OCI-LY7 (cell line): ENCODE measurements at regions not wholly inside any gene's neighbourhood (a gene's known extent, or its start where the extent isn't known, plus 50 kb on each side); places are given as distances from the start of the nearest gene placed in this dataset.

Experiments
- BruUV-seq: library from RNA; stranded (reverse); fragments of 400-500 nt; replicated peaks from 2 replicates; lab custom pipeline; 2021; lab: Mats Ljungman, UMichigan
- CTCF ChIA-PET: fragments of 300-600 bp; sonication (Branson Sonifier 250); formaldehyde crosslinking; loops from one replicate; lab custom pipeline; 2022; ENCODE audit warnings: antibody characterized with exemption; ENCODE audit not compliant: unreplicated experiment; lab: Charles Lee
- POLR2A ChIA-PET: fragments of 300-600 bp; sonication (Branson Sonifier 250); formaldehyde crosslinking; loops from one replicate; lab custom pipeline; 2022; ENCODE audit warnings: antibody characterized with exemption; lab: Charles Lee
- DNase-seq: peaks from one replicate; pipeline ENCODE4 v3.0.0-alpha.2; 2015; ENCODE audit warnings: low spot score
- H2AFZ ChIP-seq: fragments of 200-600 bp; sonication (generic), shearing (Covaris generic); 2 replicates; pipeline ENCODE4 v1.6.1; 2014; ENCODE audit warnings: mild to moderate bottlenecking, antibody characterized with exemption, low read length, moderate library complexity
- H3K27ac ChIP-seq: fragments of 200-600 bp; sonication (generic); 2 replicates; pipeline ENCODE4 v1.5.1; 2014; ENCODE audit warnings: mixed run types, low read depth, mild to moderate bottlenecking, moderate library complexity, low read length, inconsistent platforms; ENCODE audit not compliant: poor library complexity, severe bottlenecking
- H3K36me3 ChIP-seq: fragments of 200-600 bp; sonication (generic); 2 replicates; pipeline ENCODE4 v1.6.1; 2014; ENCODE audit warnings: mild to moderate bottlenecking, antibody characterized with exemption, low read length, moderate library complexity, mixed read lengths; ENCODE audit not compliant: insufficient read depth
- H3K4me1 ChIP-seq: fragments of 200-600 bp; sonication (generic); 2 replicates; pipeline ENCODE4 v1.5.1; 2014; ENCODE audit warnings: mild to moderate bottlenecking, low read length; ENCODE audit not compliant: insufficient read depth, poor library complexity, severe bottlenecking
- H3K4me2 ChIP-seq: fragments of 200-600 bp; sonication (generic); 2 replicates; pipeline ENCODE4 v1.6.1; 2014; ENCODE audit warnings: mild to moderate bottlenecking, low read length
- H3K4me3 ChIP-seq: fragments of 200-600 bp; sonication (generic); 2 replicates; pipeline ENCODE4 v1.5.1; 2014; ENCODE audit warnings: mild to moderate bottlenecking, low read depth, low read length; ENCODE audit not compliant: poor library complexity, severe bottlenecking
- H3K79me2 ChIP-seq: fragments of 200-600 bp; sonication (generic); 2 replicates; pipeline ENCODE4 v1.6.1; 2016; ENCODE audit warnings: low read depth, mild to moderate bottlenecking, low read length, moderate library complexity, mixed read lengths; ENCODE audit not compliant: insufficient read depth
- H3K9me2 ChIP-seq: fragments of 200-600 bp; sonication (generic); 2 replicates; pipeline ENCODE4 v1.6.1; 2016; ENCODE audit warnings: mild to moderate bottlenecking, low read length, mixed read lengths; ENCODE audit not compliant: insufficient read depth
- H3K9me3 ChIP-seq: fragments of 200-600 bp; sonication (generic); 2 replicates; pipeline ENCODE4 v1.6.1; 2014; ENCODE audit warnings: mild to moderate bottlenecking, mixed run types, low read length, mixed read lengths
- H4K20me1 ChIP-seq: fragments of 200-600 bp; sonication (generic); 2 replicates; pipeline ENCODE4 v1.6.1; 2014; ENCODE audit warnings: mild to moderate bottlenecking, antibody characterized with exemption, low read length, moderate library complexity, mixed read lengths; ENCODE audit not compliant: insufficient read depth
- EZH2phosphoT487 ChIP-seq: fragments of 200-600 bp; sonication (generic); IDR thresholded peaks from 2 replicates; pipeline ENCODE4 v1.6.1; 2018; ENCODE audit warnings: low read depth, borderline replicate concordance, mild to moderate bottlenecking, mixed run types, antibody characterized with exemption, low read length, moderate library complexity, mixed read lengths
- intact Hi-C: fragments of 100-400 bp; cut with micrococcal nuclease; formaldehyde crosslinking; loops from one replicate; pipeline ENCODE4 v1.10.0; 2022; ENCODE audit not compliant: unreplicated experiment
- TF ChIP-seq, protein P1 (sequence below): fragments of 200-600 bp; sonication (generic); conservative IDR thresholded peaks from 2 replicates; pipeline ENCODE4 v1.5.1; 2014; ENCODE audit warnings: mild to moderate bottlenecking, antibody characterized with exemption, low read length, moderate library complexity, mixed read lengths

DNA sequence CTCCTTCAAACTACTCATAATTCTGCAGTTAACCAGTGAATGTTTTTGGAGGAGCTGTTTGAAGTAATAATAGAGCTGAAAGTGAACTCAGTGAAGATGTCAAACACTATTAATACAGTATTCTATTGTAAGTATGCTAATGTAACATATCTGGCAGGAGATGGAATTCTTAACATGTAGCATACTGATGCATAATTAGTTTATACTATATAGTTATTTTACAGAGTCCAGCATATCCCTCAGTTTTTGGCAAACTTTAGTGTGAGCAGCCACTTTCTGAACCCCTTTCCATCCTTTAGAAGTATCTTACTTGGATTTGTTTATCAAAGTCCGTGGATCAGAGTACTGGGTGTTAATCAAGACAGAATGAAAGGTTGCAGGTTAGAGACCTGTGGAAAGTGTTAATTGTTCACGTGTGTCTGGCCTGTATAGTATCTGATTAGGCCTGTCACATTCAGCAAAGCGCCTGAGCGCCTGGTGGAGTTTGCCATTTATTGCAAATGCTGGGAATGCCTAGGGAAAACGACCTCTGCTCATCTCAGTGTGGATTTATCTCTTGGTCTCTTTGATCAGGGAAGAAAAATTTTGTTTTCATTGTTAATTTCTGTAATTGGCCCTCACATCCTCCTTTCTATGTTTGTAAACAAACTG lies 251.7 kb upstream of the MAD2L1 start:
- intact Hi-C loops, result no loop called here
- TF ChIP-seq, protein P1, sequence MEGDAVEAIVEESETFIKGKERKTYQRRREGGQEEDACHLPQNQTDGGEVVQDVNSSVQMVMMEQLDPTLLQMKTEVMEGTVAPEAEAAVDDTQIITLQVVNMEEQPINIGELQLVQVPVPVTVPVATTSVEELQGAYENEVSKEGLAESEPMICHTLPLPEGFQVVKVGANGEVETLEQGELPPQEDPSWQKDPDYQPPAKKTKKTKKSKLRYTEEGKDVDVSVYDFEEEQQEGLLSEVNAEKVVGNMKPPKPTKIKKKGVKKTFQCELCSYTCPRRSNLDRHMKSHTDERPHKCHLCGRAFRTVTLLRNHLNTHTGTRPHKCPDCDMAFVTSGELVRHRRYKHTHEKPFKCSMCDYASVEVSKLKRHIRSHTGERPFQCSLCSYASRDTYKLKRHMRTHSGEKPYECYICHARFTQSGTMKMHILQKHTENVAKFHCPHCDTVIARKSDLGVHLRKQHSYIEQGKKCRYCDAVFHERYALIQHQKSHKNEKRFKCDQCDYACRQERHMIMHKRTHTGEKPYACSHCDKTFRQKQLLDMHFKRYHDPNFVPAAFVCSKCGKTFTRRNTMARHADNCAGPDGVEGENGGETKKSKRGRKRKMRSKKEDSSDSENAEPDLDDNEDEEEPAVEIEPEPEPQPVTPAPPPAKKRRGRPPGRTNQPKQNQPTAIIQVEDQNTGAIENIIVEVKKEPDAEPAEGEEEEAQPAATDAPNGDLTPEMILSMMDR, result no peak
- no peak for TF ChIP-seq EZH2phosphoT487

DNA sequence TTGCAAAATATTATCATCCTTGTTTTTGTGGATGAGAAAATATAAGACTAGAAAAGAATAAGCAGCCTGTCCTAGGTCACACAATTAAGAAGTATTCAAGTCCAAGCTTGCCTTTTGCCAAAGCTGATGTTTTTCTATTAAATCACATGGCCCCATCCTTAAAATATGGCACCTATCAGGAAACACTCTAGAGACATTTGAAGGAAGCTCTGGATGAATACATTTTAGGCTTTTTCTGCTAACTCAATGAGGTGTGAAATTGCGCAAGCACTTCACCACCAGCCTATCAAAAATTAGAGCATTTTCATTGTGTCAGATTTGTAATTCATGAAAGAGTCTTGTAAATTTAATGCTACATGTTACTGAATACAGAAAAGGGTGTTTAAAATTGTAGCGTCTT lies 251.1 kb upstream of the MAD2L1 start:
- BruUV-seq, result no TSS peak
- H3K9me3 ChIP-seq, result no peaks in the 10 kb centered on the region
- intact Hi-C loops, result no loop called here
- H3K79me2 ChIP-seq, result no peaks in the 10 kb centered on the region
- H4K20me1 ChIP-seq, result no peaks in the 10 kb centered on the region
- H3K4me3 ChIP-seq, result no peak overlapping the region
- no peak overlapping the region for H3K4me2 ChIP-seq
- H3K36me3 ChIP-seq, result no peaks in the 10 kb centered on the region
- H3K4me1 ChIP-seq, result no peaks in the 10 kb centered on the region
- H3K27ac ChIP-seq, result no peak overlapping the region
- ChIA-PET CTCF (no interaction called here), POLR2A (interaction anchor here (0.6 to 0.8 kb wide), 2 partner anchors 178 to 368 kb away, joined by 3 read pairs; no protein-coding TSS in a partner anchor)
- no peak overlapping the region for H2AFZ ChIP-seq
- TF ChIP-seq, protein P1, result no peak
- no peak for TF ChIP-seq EZH2phosphoT487
- no peak for DNase-seq
- H3K9me2 ChIP-seq, result no peaks in the 10 kb centered on the region

More for the DNA sequence above, 251.7 kb upstream of the MAD2L1 start:
- no peak for DNase-seq
- Histone ChIP-seq H3K27ac (no peak overlapping the region), H3K4me3 (no peak overlapping the region), H3K4me2 (no peak overlapping the region), H3K36me3 (no peaks in the 10 kb centered on the region), H4K20me1 (no peaks in the 10 kb centered on the region), H3K9me3 (no peaks in the 10 kb centered on the region), H2AFZ (no peak overlapping the region), H3K9me2 (no peaks in the 10 kb centered on the region), H3K4me1 (no peaks in the 10 kb centered on the region), H3K79me2 (no peaks in the 10 kb centered on the region)
- POLR2A ChIA-PET, result interaction anchor here (0.5 to 0.6 kb wide), 2 partner anchors 367 to 1806 kb away, joined by 3 read pairs; no protein-coding TSS in a partner anchor
- CTCF ChIA-PET, result no interaction called here
- no TSS peak for BruUV-seq

DNA sequence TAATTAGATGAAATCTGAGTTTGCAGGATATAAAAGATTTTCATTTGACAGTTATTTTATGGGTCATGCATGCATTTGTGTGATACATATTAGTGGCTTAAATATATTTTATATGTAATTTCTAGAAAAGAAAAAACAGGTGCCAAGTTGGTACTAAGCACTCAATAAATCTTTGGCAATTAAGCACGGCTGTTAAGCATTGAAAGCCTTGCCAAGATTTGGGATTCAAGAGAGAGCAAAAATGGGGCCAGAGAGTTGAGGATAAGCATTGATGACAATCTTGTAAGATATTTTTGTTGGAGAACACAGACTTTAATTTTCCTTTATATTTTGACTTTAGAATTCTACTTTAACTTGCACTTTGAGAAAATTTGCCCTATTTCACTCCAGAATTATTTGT lies 249.8 kb upstream of the MAD2L1 start:
- H4K20me1 ChIP-seq, result no peaks in the 10 kb centered on the region
- no peak for DNase-seq
- H3K9me3 ChIP-seq, result no peaks in the 10 kb centered on the region
- no peak overlapping the region for H2AFZ ChIP-seq
- no peak overlapping the region for H3K4me2 ChIP-seq
- ChIA-PET POLR2A (no interaction called here), CTCF (no interaction called here)
- no TSS peak for BruUV-seq
- H3K36me3 ChIP-seq, result no peaks in the 10 kb centered on the region
- no peaks in the 10 kb centered on the region for H3K79me2 ChIP-seq
- no peaks in the 10 kb centered on the region for H3K9me2 ChIP-seq
- no peak for TF ChIP-seq EZH2phosphoT487
- TF ChIP-seq, protein P1, result no peak
- no peak overlapping the region for H3K27ac ChIP-seq
- no peaks in the 10 kb centered on the region for H3K4me1 ChIP-seq
- no peak overlapping the region for H3K4me3 ChIP-seq
- intact Hi-C loops, result no loop called here
